H7 (cell line): ENCODE measurements at regions not wholly inside any gene's neighbourhood (a gene's known extent, or its start where the extent isn't known, plus 50 kb on each side); places are given as distances from the start of the nearest gene placed in this dataset.
"Not testable (repeated sequence)": the region's sequence is repeated elsewhere in the genome, so short reads cannot be mapped to it uniquely, and the experiment has no call there.

Experiments used
- DNase-seq: peaks from one replicate; pipeline ENCODE4 v3.0.0; 2012
- H3K27me3 ChIP-seq: 2 replicates; pipeline ENCODE4 v1.6.0; 2011; ENCODE audit warnings: mild to moderate bottlenecking, low read length; ENCODE audit not compliant: control insufficient read depth, insufficient read depth
- H3K36me3 ChIP-seq: replicated peaks from 2 replicates; pipeline ENCODE4 v1.5.1; 2011; ENCODE audit warnings: low read length; ENCODE audit not compliant: control insufficient read depth, insufficient read depth
- H3K4me3 ChIP-seq: 2 replicates; pipeline ENCODE4 v1.5.1; 2011; ENCODE audit warnings: low read depth, mild to moderate bottlenecking, control low read depth, low read length, moderate library complexity; ENCODE audit not compliant: insufficient read depth

- Histone ChIP-seq H3K36me3 (no peaks in the 10 kb centered on the region), H3K4me3 (no peak overlapping the region), H3K27me3 (no peaks in the 10 kb centered on the region)
- DNase-seq = no peak
Observed at GRCh38 chrX:27241981-27242380, 221.2 kb downstream of the PPP4R3C start.

GRCh38 chrX:27240042-27240441 lies 223.1 kb downstream of the PPP4R3C start:
- H3K27me3 ChIP-seq, H3K36me3 ChIP-seq, DNase-seq, H3K4me3 ChIP-seq: not testable (repeated sequence)

GRCh38 chrX:27236681-27237080 lies 226.5 kb downstream of the PPP4R3C start:
- no peaks in the 10 kb centered on the region for H3K36me3 ChIP-seq
- DNase-seq = no peak
- H3K27me3 ChIP-seq = no peaks in the 10 kb centered on the region
- H3K4me3 ChIP-seq = no peak overlapping the region

- DNase-seq = no peak
- H3K4me3 ChIP-seq = no peak overlapping the region
Observed at GRCh38 chrX:27229721-27230120, 233.4 kb downstream of the PPP4R3C start.

GRCh38 chrX:27222661-27223060 lies 240.5 kb downstream of the PPP4R3C start:
- DNase-seq = no peak
- no peaks in the 10 kb centered on the region for H3K27me3 ChIP-seq
- no peaks in the 10 kb centered on the region for H3K36me3 ChIP-seq
- no peak overlapping the region for H3K4me3 ChIP-seq

More at GRCh38 chrX:27229721-27230120, 233.4 kb downstream of the PPP4R3C start:
- H3K27me3 ChIP-seq = no peaks in the 10 kb centered on the region
- H3K36me3 ChIP-seq = no peaks in the 10 kb centered on the region

GRCh38 chrX:27186671-27187070 lies 276.5 kb downstream of the PPP4R3C start:
- H3K36me3 ChIP-seq = no peaks in the 10 kb centered on the region
- H3K27me3 ChIP-seq = no peaks in the 10 kb centered on the region
- peak; percentile 10 for DNase-seq
- no peak overlapping the region for H3K4me3 ChIP-seq

GRCh38 chrX:27163236-27163635 lies 299.9 kb downstream of the PPP4R3C start:
- H3K27me3 ChIP-seq = no peaks in the 10 kb centered on the region
- H3K4me3 ChIP-seq = no peak overlapping the region
- no peaks in the 10 kb centered on the region for H3K36me3 ChIP-seq
- no peak for DNase-seq

- DNase-seq = no peak
- H3K4me3 ChIP-seq = no peak overlapping the region
- no peaks in the 10 kb centered on the region for H3K36me3 ChIP-seq
- H3K27me3 ChIP-seq = no peaks in the 10 kb centered on the region
Observed at GRCh38 chrX:27162496-27162895, 300.6 kb downstream of the PPP4R3C start.

GRCh38 chrX:27156921-27157320 lies 306.2 kb downstream of the PPP4R3C start:
- H3K4me3 ChIP-seq, DNase-seq, H3K36me3 ChIP-seq, H3K27me3 ChIP-seq: not testable (repeated sequence)

- no peak for DNase-seq
- H3K27me3 ChIP-seq = no peaks in the 10 kb centered on the region
- H3K36me3 ChIP-seq = no peaks in the 10 kb centered on the region
- H3K4me3 ChIP-seq = no peak overlapping the region
Observed at GRCh38 chrX:27136325-27136724, 326.8 kb downstream of the PPP4R3C start.

GRCh38 chrX:27132862-27133261 lies 330.3 kb downstream of the PPP4R3C start:
- Histone ChIP-seq H3K36me3 (no peaks in the 10 kb centered on the region), H3K4me3 (no peak overlapping the region), H3K27me3 (no peaks in the 10 kb centered on the region)
- no peak for DNase-seq

GRCh38 chrX:27087176-27087575 lies 376.0 kb downstream of the PPP4R3C start:
- not testable (repeated sequence) for H3K4me3 ChIP-seq, H3K27me3 ChIP-seq, DNase-seq, H3K36me3 ChIP-seq

GRCh38 chrX:27086237-27086636 lies 376.9 kb downstream of the PPP4R3C start:
- Histone ChIP-seq H3K27me3 (no peaks in the 10 kb centered on the region), H3K36me3 (no peaks in the 10 kb centered on the region), H3K4me3 (no peak overlapping the region)
- DNase-seq = no peak

- Histone ChIP-seq H3K4me3 (no peak overlapping the region), H3K27me3 (no peaks in the 10 kb centered on the region), H3K36me3 (no peaks in the 10 kb centered on the region)
- no peak for DNase-seq
Observed at GRCh38 chrX:27085346-27085745, 377.8 kb downstream of the PPP4R3C start.

GRCh38 chrX:27078371-27078770 lies 384.8 kb downstream of the PPP4R3C start:
- Histone ChIP-seq H3K4me3 (no peak overlapping the region), H3K36me3 (no peaks in the 10 kb centered on the region), H3K27me3 (no peaks in the 10 kb centered on the region)
- no peak for DNase-seq

GRCh38 chrX:27057883-27058282 lies 405.3 kb downstream of the PPP4R3C start:
- peak; percentile 8 for DNase-seq
- H3K4me3 ChIP-seq = no peak overlapping the region

More at GRCh38 chrX:27057883-27058282, 405.3 kb downstream of the PPP4R3C start:
- Histone ChIP-seq H3K27me3 (no peaks in the 10 kb centered on the region), H3K36me3 (no peaks in the 10 kb centered on the region)
